Heart right ventricle (tissue), 16 donors: ENCODE measurements at regions not wholly inside any gene's neighbourhood (a gene's known extent, or its start where the extent isn't known, plus 50 kb on each side); places are given as distances from the start of the nearest gene placed in this dataset.

Experiments used
- ATAC-seq, 8 donors: fragments of 200-7000 bp; cut with Tn5 transposase; one replicate each; pipeline ENCODE4 v1.9.1; 2020; ENCODE audit warnings: mild to moderate bottlenecking in 8 of 8, moderate library complexity in 8 of 8, moderate number of reproducible peaks in 1 of 8
- DNase-seq, 2 donors: peaks; one replicate each; pipeline ENCODE4 v3.0.0-alpha.2; 2020
- H3K27ac ChIP-seq, 10 donors: fragments of 200-600 bp; sonication (generic) in 2 of 10; one replicate each; pipeline versions ENCODE4 v1.5.0 to v1.8.0; 2020 to 2022; ENCODE audit warnings: mild to moderate bottlenecking in 3 of 10
- H3K27me3 ChIP-seq, 7 donors: fragments of 200-600 bp; one replicate each; pipeline ENCODE4 v1.8.0; 2021 to 2022; ENCODE audit warnings: mild to moderate bottlenecking in 2 of 7
- H3K36me3 ChIP-seq, 9 donors: fragments of 200-600 bp; sonication (generic) in 1 of 9; one replicate each; pipeline versions ENCODE4 v1.5.0 to v1.8.0; 2020 to 2022; ENCODE audit warnings: mild to moderate bottlenecking in 2 of 9
- H3K4me1 ChIP-seq, 9 donors: fragments of 200-600 bp; sonication (generic) in 1 of 9; one replicate each; pipeline versions ENCODE4 v1.5.0 to v1.8.0; 2020 to 2022; ENCODE audit warnings: mild to moderate bottlenecking in 4 of 9
- H3K4me3 ChIP-seq, 10 donors: fragments of 200-600 bp; sonication (generic) in 2 of 10; one replicate each; pipeline versions ENCODE4 v1.5.0 to v1.8.0; 2020 to 2022; ENCODE audit warnings: mild to moderate bottlenecking in 7 of 10, moderate library complexity in 2 of 10
- H3K9me3 ChIP-seq, 11 donors: fragments of 200-600 bp in 10 of 11; sonication (generic) in 2 of 11; one replicate each; pipeline versions ENCODE4 v1.5.0 to v1.8.0; 2013 to 2022; ENCODE audit warnings: mild to moderate bottlenecking in 2 of 11, control low read depth in 1 of 11, moderate library complexity in 1 of 11
- WGBS, 2 donors: extraction: QIAGEN DNeasy Blood & Tissue Kit; methylation state at CpG; one replicate each; pipeline ENCODE4 v1.1.7; 2013; ENCODE audit warnings: inconsistent platforms in 1 of 2; 5-methylcytosine and 5-hydroxymethylcytosine counted together
- intact Hi-C, 10 donors: fragments of 100-400 bp; cut with DNase I; formaldehyde crosslinking; loops; one replicate each; pipeline versions ENCODE4 v1.11.1 to v1.14.2; 2022
- TF ChIP-seq, protein P1 (sequence below), 9 donors: fragments of 200-600 bp; sonication (generic) in 2 of 9; IDR thresholded peaks; one replicate each; pipeline versions ENCODE4 v1.5.0 to v1.8.0; 2021 to 2022; ENCODE audit warnings: antibody characterized with exemption in 9 of 9, mild to moderate bottlenecking in 5 of 9, moderate library complexity in 1 of 9
- donor health status: Arrhythmogenic right ventricular cardiomyopathy.
- donor health status: ischemic (EF 13 %, LVEDD 7.1; RV severe dilation, severe dysfunction).
- donor health status: healthy with polysubstance abuse.
- donor health status: DM: no; HTN: yes; CAD: no.
- donor health status: DM: no; HTN: no; CAD: no.
- donor health status: ischemic (EF 25% LVEDD 6.9; RV normal size, moderate dysfunction).
- donor health status: ischemic (EF 25% LVEDD 5.7; RV mildly dilated, moderate dysfunction).
- donor health status: healthy.
- donor health status: DM: yes; HTN: yes; CAD: no.
- donor health status: Ischemic cardiomyopathy.
- donor health status: ischemic (EF 35%, LVEDD 5.7; RV mildly dilated, moderate dysfunction).
- donor health status: nonischemic (EF 11% LVEDD 7.7; RV severe dilation, severe dysfunction).
- donor health status: DM: yes; HTN: yes; CAD: no.
- donor health status: PGD.
- donor health status: ischemic (EF 29% LVEDD 5.4; RV normal size, mild dysfunction).
- donor health status: nonischemic (EF 23%, LVEDD 6.1; RV moderate dilation, normal function).

DNA sequence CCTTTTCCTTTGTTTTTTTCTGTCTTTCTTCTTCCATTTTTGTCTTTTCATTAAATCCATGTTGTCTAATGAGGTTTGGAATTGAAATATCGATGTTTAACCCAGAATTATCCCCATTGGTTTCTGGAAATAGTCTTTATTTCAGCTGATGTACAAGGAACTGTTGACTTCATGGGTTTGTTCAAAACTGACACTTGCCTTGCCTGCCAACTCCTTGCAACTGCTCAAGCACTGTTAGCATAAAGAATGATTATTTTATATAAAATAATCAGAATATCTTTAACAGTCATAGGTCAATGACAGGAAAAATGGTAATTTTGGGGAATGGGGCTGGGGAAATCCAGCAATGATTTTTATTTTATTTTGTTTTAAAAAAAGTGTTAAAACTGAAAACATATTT is 359.6 kb upstream of the LCORL start:
- no peak overlapping the region for H3K4me3 ChIP-seq
- WGBS, 2 donors: 58 to 61% methylated on average over 1 of the region's 1 CpG
- intact Hi-C loops: no loop called here

DNA sequence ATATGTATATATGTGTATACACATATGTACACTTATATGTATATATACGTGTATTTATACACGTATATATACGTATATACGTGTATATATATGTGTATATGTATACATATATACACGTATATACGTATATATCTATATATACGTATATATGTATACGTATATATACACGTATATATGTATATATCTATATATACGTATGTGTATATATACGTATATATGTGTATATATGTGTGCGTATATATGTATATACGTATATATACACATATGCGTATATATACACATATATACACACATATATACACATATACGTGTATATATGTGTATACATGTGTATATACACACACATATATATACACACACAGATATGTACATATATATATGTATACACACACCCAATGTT is 348.0 kb upstream of the LCORL start:
- ATAC-seq (no peak), DNase-seq (no peak)
- 91 to 96% methylated on average over 15 of the region's 15 CpGs for WGBS, 2 donors
- TF ChIP-seq, protein P1, sequence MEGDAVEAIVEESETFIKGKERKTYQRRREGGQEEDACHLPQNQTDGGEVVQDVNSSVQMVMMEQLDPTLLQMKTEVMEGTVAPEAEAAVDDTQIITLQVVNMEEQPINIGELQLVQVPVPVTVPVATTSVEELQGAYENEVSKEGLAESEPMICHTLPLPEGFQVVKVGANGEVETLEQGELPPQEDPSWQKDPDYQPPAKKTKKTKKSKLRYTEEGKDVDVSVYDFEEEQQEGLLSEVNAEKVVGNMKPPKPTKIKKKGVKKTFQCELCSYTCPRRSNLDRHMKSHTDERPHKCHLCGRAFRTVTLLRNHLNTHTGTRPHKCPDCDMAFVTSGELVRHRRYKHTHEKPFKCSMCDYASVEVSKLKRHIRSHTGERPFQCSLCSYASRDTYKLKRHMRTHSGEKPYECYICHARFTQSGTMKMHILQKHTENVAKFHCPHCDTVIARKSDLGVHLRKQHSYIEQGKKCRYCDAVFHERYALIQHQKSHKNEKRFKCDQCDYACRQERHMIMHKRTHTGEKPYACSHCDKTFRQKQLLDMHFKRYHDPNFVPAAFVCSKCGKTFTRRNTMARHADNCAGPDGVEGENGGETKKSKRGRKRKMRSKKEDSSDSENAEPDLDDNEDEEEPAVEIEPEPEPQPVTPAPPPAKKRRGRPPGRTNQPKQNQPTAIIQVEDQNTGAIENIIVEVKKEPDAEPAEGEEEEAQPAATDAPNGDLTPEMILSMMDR (IDR thresholded peaks at IDR 0.05): no peak
- H3K36me3 ChIP-seq: no peaks in the 10 kb centered on the region
- no peaks in the 10 kb centered on the region for H3K4me1 ChIP-seq
- no peak overlapping the region for H3K27ac ChIP-seq
- no peaks in the 10 kb centered on the region for H3K27me3 ChIP-seq
- no peak overlapping the region for H3K4me3 ChIP-seq
- intact Hi-C loops: loop anchor here in 8 of 10 donors (5.0 to 10.0 kb wide), 5 partner anchors 255 to 555 kb away; partner anchors contain the start of genes DCAF16 (in 2 of the 8) and NCAPG (in 2 of the 8)
- H3K9me3 ChIP-seq: peaks cover 0 to 15% (median 0%) of the 10 kb centered on the region in 11 donors

More for the DNA sequence above, 359.6 kb upstream of the LCORL start:
- no peak for ATAC-seq
- no peaks in the 10 kb centered on the region for H3K4me1 ChIP-seq
- peaks cover 0 to 11% (median 0%) of the 10 kb centered on the region in 11 donors for H3K9me3 ChIP-seq
- no peak for DNase-seq
- no peak overlapping the region for H3K27ac ChIP-seq
- H3K27me3 ChIP-seq: no peaks in the 10 kb centered on the region
- H3K36me3 ChIP-seq: no peaks in the 10 kb centered on the region
- TF ChIP-seq, protein P1 (IDR thresholded peaks at IDR 0.05): no peak

DNA sequence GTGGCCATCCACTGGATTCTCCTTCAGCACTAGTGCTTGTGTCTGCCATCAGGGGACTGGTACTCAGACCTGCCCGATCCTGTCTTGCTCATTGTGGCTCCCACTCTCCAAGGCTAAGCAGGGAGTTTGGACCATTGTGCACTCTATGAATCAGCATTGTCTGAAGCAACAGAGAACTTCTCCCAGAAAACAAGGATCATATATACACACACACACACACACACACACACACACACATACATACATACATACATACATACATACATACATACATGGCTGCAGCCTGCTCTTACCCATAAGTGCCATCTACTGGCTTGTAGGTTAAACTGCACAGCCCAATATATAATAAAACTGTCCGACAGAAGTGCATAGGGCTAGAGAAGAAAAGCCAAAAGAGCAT is 345.3 kb upstream of the LCORL start:
- H3K4me1 ChIP-seq: no peaks in the 10 kb centered on the region
- peak in 4 of 8 donors; percentile 15 to 53 (median 46) for ATAC-seq
- H3K27me3 ChIP-seq: no peaks in the 10 kb centered on the region
- no peaks in the 10 kb centered on the region for H3K36me3 ChIP-seq
- no peak for DNase-seq
- peaks cover 0 to 2% (median 0%) of the 10 kb centered on the region in 11 donors for H3K9me3 ChIP-seq
- no peak overlapping the region for H3K4me3 ChIP-seq
- H3K27ac ChIP-seq: no peak overlapping the region
- intact Hi-C loops: loop anchor here in 8 of 10 donors (5.0 to 10.0 kb wide), 5 partner anchors 252 to 552 kb away; partner anchors contain the start of genes DCAF16 (in 2 of the 8) and NCAPG (in 2 of the 8)
- TF ChIP-seq, protein P1 (IDR thresholded peaks at IDR 0.05): peak in 8 of 9 donors; percentile 7 to 55 (median 50)
- 55 to 56% methylated on average over 2 of the region's 2 CpGs for WGBS, 2 donors

DNA sequence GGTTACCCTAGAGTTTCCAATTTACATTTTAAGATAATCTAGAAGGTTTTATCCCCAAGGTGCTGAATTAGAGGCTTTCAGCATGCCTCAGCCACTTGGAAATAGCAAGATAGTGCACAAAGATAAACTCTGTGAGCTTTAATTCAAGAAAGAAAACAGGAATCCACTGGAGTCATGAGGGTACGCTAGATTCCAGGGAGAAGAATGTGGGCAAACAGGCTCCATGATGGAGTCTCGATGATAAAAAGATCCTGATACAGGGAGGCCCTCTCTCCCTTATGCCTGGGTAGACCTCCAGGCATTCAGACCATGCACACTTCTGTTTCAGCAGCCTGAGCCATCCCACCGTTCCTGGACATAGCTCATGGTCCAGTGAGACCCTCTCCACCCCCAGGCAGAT is 344.6 kb upstream of the LCORL start:
- Histone ChIP-seq H3K4me1 (no peaks in the 10 kb centered on the region), H3K27me3 (no peaks in the 10 kb centered on the region), H3K27ac (no peak overlapping the region), H3K4me3 (no peak overlapping the region), H3K9me3 (no peaks in the 10 kb centered on the region), H3K36me3 (no peaks in the 10 kb centered on the region)
- 68 to 78% methylated on average over 3 of the region's 3 CpGs for WGBS, 2 donors
- intact Hi-C loops: loop anchor here in 8 of 10 donors (5.0 to 10.0 kb wide), 5 partner anchors 251 to 551 kb away; partner anchors contain the start of genes DCAF16 (in 2 of the 8) and NCAPG (in 2 of the 8)
- TF ChIP-seq, protein P1 (IDR thresholded peaks at IDR 0.05): no peak
- no peak for DNase-seq
- no peak for ATAC-seq
